Panc1 (cell line): ENCODE measurements at regions not wholly inside any gene's neighbourhood (a gene's known extent, or its start where the extent isn't known, plus 50 kb on each side); places are given as distances from the start of the nearest gene placed in this dataset.
"Not testable (repeated sequence)": the region's sequence is repeated elsewhere in the genome, so short reads cannot be mapped to it uniquely, and the experiment has no call there.

ENCODE experiments used
- ATAC-seq: fragments of 200-7000 bp; cut with Tn5 transposase; 2 replicates; pipeline ENCODE4 v1.9.1; 2020; ENCODE audit warnings: mild to moderate bottlenecking, moderate library complexity
- BruUV-seq: library from RNA; stranded (reverse); fragments of 400-500 nt; replicated peaks from 2 replicates; lab custom pipeline; 2021; lab: Mats Ljungman, UMichigan
- CTCF ChIA-PET: fragments of 300-600 bp; sonication (Branson Sonifier 250); formaldehyde crosslinking; loops from one replicate; lab custom pipeline; 2022; ENCODE audit warnings: antibody characterized with exemption; lab: Charles Lee
- POLR2A ChIA-PET: fragments of 300-600 bp; sonication (Branson Sonifier 250); formaldehyde crosslinking; loops from one replicate; lab custom pipeline; 2022; ENCODE audit warnings: antibody characterized with exemption; lab: Charles Lee
- DNase-seq: peaks from one replicate; pipeline ENCODE4 v3.0.0-alpha.2; 2010; ENCODE audit warnings: low read depth, low spot score
- H3K27ac ChIP-seq: 2 replicates; pipeline ENCODE4 v1.5.1; 2011; ENCODE audit warnings: mild to moderate bottlenecking, low read length, inconsistent platforms
- H3K27me3 ChIP-seq: fragments of 200-500 bp; sonication (Bioruptor generic); 2 replicates; pipeline ENCODE4 v1.6.0; 2014; ENCODE audit warnings: low read length, inconsistent platforms; ENCODE audit not compliant: control insufficient read depth, insufficient read depth
- H3K36me3 ChIP-seq: fragments of 200-500 bp; sonication (Bioruptor generic); 2 replicates; pipeline ENCODE4 v1.5.1; 2014; ENCODE audit warnings: inconsistent platforms, mild to moderate bottlenecking, low read length, moderate library complexity; ENCODE audit not compliant: control insufficient read depth, insufficient read depth
- H3K4me1 ChIP-seq: 2 replicates; pipeline ENCODE4 v1.5.1; 2011; ENCODE audit warnings: inconsistent platforms, mild to moderate bottlenecking, low read length, moderate library complexity; ENCODE audit not compliant: control insufficient read depth, insufficient read depth
- H3K4me3 ChIP-seq, 2 experiments: 2 replicates each; pipeline ENCODE4 v1.5.1; 2011 to 2012; ENCODE audit warnings: low read depth in 2 of 2, low read length in 2 of 2, mild to moderate bottlenecking in 2 of 2, inconsistent platforms in 1 of 2, moderate library complexity in 1 of 2
- H3K9me3 ChIP-seq: fragments of 200-500 bp; sonication (Bioruptor generic); 2 replicates; pipeline ENCODE4 v1.5.1; 2014; ENCODE audit warnings: low read depth, mild to moderate bottlenecking, inconsistent platforms, low read length, moderate library complexity; ENCODE audit not compliant: control insufficient read depth, insufficient read depth
- POLR2AphosphoS5 ChIP-seq: IDR thresholded peaks from 2 replicates; pipeline ENCODE4 v1.6.1; 2012; ENCODE audit warnings: mild to moderate bottlenecking, low read depth, low read length, moderate library complexity
- SIN3A ChIP-seq: IDR thresholded peaks from 2 replicates; pipeline ENCODE4 v1.6.1; 2012; ENCODE audit warnings: low read depth, mild to moderate bottlenecking, low read length, moderate library complexity, borderline replicate concordance; ENCODE audit not compliant: insufficient read depth
- TCF7L2 ChIP-seq: IDR thresholded peaks from 2 replicates; pipeline ENCODE4 v1.6.1; 2011; ENCODE audit warnings: mild to moderate bottlenecking, low read depth, low read length, inconsistent platforms
- in situ Hi-C: cut with HindIII; loops from 2 replicates; pipeline ENCODE4 v1.10.0; 2016; ENCODE audit warnings: low sequenced_read_pairs, low pct_unique_long_range_greater_than_20kb
- intact Hi-C: fragments of 100-400 bp; cut with micrococcal nuclease; formaldehyde crosslinking; loops from one replicate; pipeline ENCODE4 v1.10.0; 2022; ENCODE audit not compliant: unreplicated experiment
- TF ChIP-seq, protein P1 (sequence below): fragments of 450-650 bp; IDR thresholded peaks from 2 replicates; pipeline ENCODE4 v1.5.1; 2017; ENCODE audit warnings: mild to moderate bottlenecking
- TF ChIP-seq, protein P2 (sequence below), 2 experiments: IDR thresholded peaks; 2 replicates each; pipeline ENCODE4 v1.6.1; 2011 to 2012; ENCODE audit warnings: low read depth in 2 of 2, control low read depth in 1 of 2, low read length in 1 of 2, mild to moderate bottlenecking in 1 of 2, moderate library complexity in 1 of 2; ENCODE audit not compliant: insufficient read depth in 1 of 2

DNA sequence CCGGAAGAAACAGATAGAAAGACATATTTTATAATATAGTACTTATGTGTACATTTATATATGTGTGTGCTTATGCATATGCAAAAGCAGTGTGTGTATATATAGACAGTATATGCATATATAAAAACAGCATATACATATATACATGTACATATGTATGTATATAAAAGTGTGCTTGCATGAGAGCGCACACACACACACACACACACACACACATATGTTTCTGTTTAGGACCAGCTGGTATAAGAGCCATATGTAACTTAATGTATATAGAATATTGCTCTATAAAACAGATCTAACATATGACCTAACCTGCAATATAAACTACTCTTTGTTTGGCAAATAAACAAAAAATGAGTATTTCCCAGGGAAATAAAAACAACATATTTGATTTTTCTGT, 65.1 kb upstream of the CDH9 start:
- TF ChIP-seq TCF7L2 (no peak), POLR2AphosphoS5 (no peak), SIN3A (no peak)
- TF ChIP-seq, protein P1, sequence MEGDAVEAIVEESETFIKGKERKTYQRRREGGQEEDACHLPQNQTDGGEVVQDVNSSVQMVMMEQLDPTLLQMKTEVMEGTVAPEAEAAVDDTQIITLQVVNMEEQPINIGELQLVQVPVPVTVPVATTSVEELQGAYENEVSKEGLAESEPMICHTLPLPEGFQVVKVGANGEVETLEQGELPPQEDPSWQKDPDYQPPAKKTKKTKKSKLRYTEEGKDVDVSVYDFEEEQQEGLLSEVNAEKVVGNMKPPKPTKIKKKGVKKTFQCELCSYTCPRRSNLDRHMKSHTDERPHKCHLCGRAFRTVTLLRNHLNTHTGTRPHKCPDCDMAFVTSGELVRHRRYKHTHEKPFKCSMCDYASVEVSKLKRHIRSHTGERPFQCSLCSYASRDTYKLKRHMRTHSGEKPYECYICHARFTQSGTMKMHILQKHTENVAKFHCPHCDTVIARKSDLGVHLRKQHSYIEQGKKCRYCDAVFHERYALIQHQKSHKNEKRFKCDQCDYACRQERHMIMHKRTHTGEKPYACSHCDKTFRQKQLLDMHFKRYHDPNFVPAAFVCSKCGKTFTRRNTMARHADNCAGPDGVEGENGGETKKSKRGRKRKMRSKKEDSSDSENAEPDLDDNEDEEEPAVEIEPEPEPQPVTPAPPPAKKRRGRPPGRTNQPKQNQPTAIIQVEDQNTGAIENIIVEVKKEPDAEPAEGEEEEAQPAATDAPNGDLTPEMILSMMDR: no peak
- TF ChIP-seq, protein P2, sequence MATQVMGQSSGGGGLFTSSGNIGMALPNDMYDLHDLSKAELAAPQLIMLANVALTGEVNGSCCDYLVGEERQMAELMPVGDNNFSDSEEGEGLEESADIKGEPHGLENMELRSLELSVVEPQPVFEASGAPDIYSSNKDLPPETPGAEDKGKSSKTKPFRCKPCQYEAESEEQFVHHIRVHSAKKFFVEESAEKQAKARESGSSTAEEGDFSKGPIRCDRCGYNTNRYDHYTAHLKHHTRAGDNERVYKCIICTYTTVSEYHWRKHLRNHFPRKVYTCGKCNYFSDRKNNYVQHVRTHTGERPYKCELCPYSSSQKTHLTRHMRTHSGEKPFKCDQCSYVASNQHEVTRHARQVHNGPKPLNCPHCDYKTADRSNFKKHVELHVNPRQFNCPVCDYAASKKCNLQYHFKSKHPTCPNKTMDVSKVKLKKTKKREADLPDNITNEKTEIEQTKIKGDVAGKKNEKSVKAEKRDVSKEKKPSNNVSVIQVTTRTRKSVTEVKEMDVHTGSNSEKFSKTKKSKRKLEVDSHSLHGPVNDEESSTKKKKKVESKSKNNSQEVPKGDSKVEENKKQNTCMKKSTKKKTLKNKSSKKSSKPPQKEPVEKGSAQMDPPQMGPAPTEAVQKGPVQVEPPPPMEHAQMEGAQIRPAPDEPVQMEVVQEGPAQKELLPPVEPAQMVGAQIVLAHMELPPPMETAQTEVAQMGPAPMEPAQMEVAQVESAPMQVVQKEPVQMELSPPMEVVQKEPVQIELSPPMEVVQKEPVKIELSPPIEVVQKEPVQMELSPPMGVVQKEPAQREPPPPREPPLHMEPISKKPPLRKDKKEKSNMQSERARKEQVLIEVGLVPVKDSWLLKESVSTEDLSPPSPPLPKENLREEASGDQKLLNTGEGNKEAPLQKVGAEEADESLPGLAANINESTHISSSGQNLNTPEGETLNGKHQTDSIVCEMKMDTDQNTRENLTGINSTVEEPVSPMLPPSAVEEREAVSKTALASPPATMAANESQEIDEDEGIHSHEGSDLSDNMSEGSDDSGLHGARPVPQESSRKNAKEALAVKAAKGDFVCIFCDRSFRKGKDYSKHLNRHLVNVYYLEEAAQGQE (IDR thresholded peaks at IDR 0.05; ENCODE audit: insufficient read depth in 1 of 2, low read depth in 2 of 2, low read length in 1 of 2): no peak
- no TSS peak for BruUV-seq
- no peaks in the 10 kb centered on the region for H3K36me3 ChIP-seq
- in situ Hi-C loops (no loop called here), intact Hi-C loops (no loop called here)
- DNase-seq (no peak), ATAC-seq (no peak)
- H3K4me3 ChIP-seq: no peak overlapping the region
- no peaks in the 10 kb centered on the region for H3K4me1 ChIP-seq
- ChIA-PET POLR2A (no interaction called here), CTCF (no interaction called here)
- H3K27ac ChIP-seq: no peak overlapping the region
- no peaks in the 10 kb centered on the region for H3K9me3 ChIP-seq
- no peaks in the 10 kb centered on the region for H3K27me3 ChIP-seq

DNA sequence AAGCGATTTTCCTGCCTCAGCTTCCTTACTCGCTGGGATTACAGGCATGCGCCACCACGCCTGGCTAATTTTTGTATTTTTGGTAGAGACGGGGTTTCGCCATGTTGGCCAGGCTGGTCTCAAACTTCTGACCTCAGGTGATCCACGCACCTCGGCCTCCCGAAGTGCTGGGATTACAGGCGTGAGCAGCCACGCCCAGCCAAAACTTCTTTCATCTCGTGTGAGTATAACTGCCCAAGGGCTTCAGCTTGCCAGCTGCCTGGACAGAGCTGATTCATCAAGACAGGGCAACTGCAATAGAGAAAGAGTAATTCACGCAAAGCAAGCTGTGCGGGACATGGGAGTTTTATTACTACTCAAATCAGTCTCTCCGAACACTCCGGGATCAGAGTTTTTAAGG, 57.4 kb upstream of the CDH9 start:
- CTCF ChIA-PET, intact Hi-C loops, H3K4me1 ChIP-seq, POLR2A ChIA-PET, in situ Hi-C loops, ATAC-seq, H3K27me3 ChIP-seq, H3K36me3 ChIP-seq, H3K4me3 ChIP-seq, H3K9me3 ChIP-seq, DNase-seq, H3K27ac ChIP-seq, BruUV-seq: not testable (repeated sequence)

DNA sequence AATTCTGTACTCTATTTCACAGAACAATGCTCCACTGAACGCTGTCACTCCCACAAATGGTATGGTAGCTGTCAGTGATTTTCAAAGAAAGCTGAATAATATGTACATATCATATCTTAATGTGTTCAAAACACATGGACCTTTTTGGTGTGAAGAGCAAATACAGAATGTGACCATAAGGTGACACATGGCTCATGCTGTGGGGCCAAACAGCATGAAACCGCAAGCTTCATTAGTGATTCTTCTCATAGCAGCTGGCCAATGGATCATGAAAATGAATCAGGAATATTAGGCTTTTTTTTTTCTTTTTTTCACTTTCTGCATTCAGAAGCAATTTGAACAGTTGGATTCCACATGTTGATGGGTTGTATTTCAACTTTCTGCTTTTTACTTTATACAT, 54.9 kb upstream of the CDH9 start:
- Histone ChIP-seq H3K4me3 (no peak overlapping the region), H3K4me1 (no peaks in the 10 kb centered on the region), H3K36me3 (no peaks in the 10 kb centered on the region), H3K9me3 (no peaks in the 10 kb centered on the region), H3K27ac (no peak overlapping the region), H3K27me3 (no peaks in the 10 kb centered on the region)
- no peak for TF ChIP-seq TCF7L2
- no peak for TF ChIP-seq SIN3A
- TF ChIP-seq, protein P2 (IDR thresholded peaks at IDR 0.05; ENCODE audit: insufficient read depth in 1 of 2, low read depth in 2 of 2, low read length in 1 of 2): no peak
- no peak for TF ChIP-seq POLR2AphosphoS5
- TF ChIP-seq, protein P1: no peak
- BruUV-seq: no TSS peak
- in situ Hi-C loops: no loop called here
- CTCF ChIA-PET: no interaction called here
- POLR2A ChIA-PET: no interaction called here
- ATAC-seq: no peak
- intact Hi-C loops: no loop called here
- no peak for DNase-seq
